IPS DF 6.9 (cell line): ENCODE measurements at regions not wholly inside any gene's neighbourhood (a gene's known extent, or its start where the extent isn't known, plus 50 kb on each side); places are given as distances from the start of the nearest gene placed in this dataset.

Source experiments
- DNase-seq: peaks from one replicate; pipeline ENCODE4 v3.0.0-alpha.2; 2013; ENCODE audit warnings: low read depth, low spot score
- H3K27ac ChIP-seq: one replicate; pipeline ENCODE4 v1.5.1; 2013; ENCODE audit warnings: low read length, control low read depth
- H3K27me3 ChIP-seq: 2 replicates; pipeline ENCODE4 v1.6.1; 2013; ENCODE audit warnings: mild to moderate bottlenecking, low read length; ENCODE audit not compliant: control insufficient read depth, insufficient read depth
- H3K36me3 ChIP-seq: 2 replicates; pipeline ENCODE4 v1.6.1; 2013; ENCODE audit warnings: low read length; ENCODE audit not compliant: control insufficient read depth, insufficient read depth
- H3K4me1 ChIP-seq: 2 replicates; pipeline ENCODE4 v1.6.1; 2013; ENCODE audit warnings: low read length; ENCODE audit not compliant: control insufficient read depth, insufficient read depth
- H3K4me3 ChIP-seq: 2 replicates; pipeline ENCODE4 v1.5.1; 2013; ENCODE audit warnings: mild to moderate bottlenecking, low read length
- H3K9me3 ChIP-seq: 2 replicates; pipeline ENCODE4 v1.6.1; 2013; ENCODE audit warnings: low read length, inconsistent platforms; ENCODE audit not compliant: control insufficient read depth, insufficient read depth
- WGBS: extraction: QIAGEN DNeasy Blood & Tissue Kit; methylation state at CpG from one replicate; pipeline ENCODE4 v1.1.7; 2013; ENCODE audit warnings: mixed read lengths, missing lambda C conversion rate; ENCODE audit not compliant: insufficient read length, insufficient coverage; 5-methylcytosine and 5-hydroxymethylcytosine counted together

DNA sequence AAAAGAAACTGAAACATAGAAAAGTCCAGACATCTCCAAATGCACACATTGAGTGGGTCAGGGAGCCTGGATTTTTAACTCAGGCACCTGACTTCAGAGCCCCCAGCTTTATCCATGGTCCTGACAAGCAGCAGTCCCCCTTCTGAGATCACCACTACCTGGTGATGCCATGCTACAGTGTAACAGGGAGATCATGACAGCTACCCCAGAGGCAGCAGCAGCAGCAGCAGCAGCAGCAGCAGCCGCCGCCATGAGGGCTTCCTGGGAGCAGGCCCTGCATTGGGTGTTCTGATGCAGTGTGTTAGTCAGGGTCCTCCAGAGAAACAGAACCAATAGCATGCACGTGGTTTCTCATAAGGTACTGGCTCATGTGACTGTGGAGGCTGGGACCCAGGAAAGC lies 198.6 kb upstream of the SALL1 start:
- DNase-seq, result no peak
- H3K4me3 ChIP-seq, result no peak overlapping the region
- H3K27me3 ChIP-seq, result no peaks in the 10 kb centered on the region
- no peak overlapping the region for H3K27ac ChIP-seq
- no peaks in the 10 kb centered on the region for H3K9me3 ChIP-seq
- no peaks in the 10 kb centered on the region for H3K36me3 ChIP-seq
- no CpG with 5 or more reads among the region's 3 CpGs for WGBS
- no peaks in the 10 kb centered on the region for H3K4me1 ChIP-seq

DNA sequence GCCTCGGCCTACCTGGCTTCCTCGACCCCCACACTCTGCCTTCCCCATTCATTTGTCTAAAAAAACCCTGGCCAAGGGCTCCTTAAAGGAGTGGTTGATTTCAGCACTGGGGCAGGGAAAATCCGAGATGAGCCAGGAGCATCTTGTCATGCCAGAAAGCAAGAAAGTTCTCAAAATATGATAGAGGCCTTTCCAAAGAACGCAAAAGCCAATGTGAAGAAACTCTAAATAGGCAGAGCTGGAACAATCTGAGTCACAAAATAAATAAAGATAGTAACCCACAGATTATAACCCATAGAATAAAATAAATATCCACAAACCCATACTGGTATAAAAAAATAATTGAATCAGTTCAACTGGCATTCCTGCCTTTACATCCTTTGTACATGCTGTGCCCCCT lies 192.3 kb upstream of the SALL1 start:
- Histone ChIP-seq H3K27me3 (no peaks in the 10 kb centered on the region), H3K4me3 (no peak overlapping the region), H3K27ac (no peak overlapping the region), H3K9me3 (no peaks in the 10 kb centered on the region), H3K4me1 (no peaks in the 10 kb centered on the region), H3K36me3 (no peaks in the 10 kb centered on the region)
- no CpG with 5 or more reads among the region's 4 CpGs for WGBS
- DNase-seq, result no peak

DNA sequence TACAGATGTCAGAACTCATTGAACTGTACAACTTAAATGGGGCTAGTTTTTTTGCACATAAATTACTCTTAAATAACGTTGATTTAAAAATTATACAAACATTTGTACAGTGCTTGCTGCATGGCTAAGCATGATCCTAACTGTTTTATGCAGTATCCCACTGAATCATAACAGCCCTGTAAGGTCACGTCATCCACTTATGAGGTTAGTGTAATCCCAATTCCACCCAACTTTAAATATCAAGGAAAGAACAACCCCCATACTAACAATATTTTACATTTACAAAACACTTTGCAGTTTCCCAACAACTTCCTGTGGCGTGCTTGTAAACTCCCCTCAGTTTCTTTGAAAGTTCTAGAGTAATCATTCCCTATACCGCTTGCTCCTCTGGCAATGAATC lies 190.1 kb upstream of the SALL1 start:
- H3K27ac ChIP-seq, result no peak overlapping the region
- no peaks in the 10 kb centered on the region for H3K4me1 ChIP-seq
- H3K36me3 ChIP-seq, result no peaks in the 10 kb centered on the region
- H3K4me3 ChIP-seq, result no peak overlapping the region
- no CpG with 5 or more reads among the region's 4 CpGs for WGBS
- no peaks in the 10 kb centered on the region for H3K9me3 ChIP-seq
- H3K27me3 ChIP-seq, result no peaks in the 10 kb centered on the region
- DNase-seq, result no peak

- DNase-seq, result no peak
- no peaks in the 10 kb centered on the region for H3K4me1 ChIP-seq
- H3K27ac ChIP-seq, result no peak overlapping the region
- WGBS, result no CpG with 5 or more reads among the region's 3 CpGs
- H3K36me3 ChIP-seq, result no peaks in the 10 kb centered on the region
- no peaks in the 10 kb centered on the region for H3K27me3 ChIP-seq
- H3K9me3 ChIP-seq, result no peaks in the 10 kb centered on the region
- H3K4me3 ChIP-seq, result no peak overlapping the region
Measured at GRCh38 chr16:51337662-51338061, 186.6 kb upstream of the SALL1 start.

DNA sequence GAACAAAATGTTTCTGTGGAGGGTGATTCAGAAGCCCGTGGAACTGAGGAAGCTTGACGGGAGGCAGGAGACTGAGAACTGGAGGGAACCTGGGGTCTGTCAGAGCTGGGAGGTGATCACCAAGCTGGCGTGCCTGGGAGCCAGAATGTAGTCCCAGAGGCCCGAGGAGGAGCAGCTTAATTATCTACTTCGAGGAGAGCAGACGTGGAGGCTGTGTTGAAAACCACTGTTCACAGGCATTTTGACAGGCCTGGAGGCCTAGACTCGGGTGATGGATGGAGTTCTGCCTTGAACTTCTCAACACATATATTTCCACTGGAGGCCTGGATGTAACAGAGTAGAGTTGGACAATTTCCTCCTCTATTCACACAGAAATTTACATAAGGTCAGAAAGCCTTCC lies 177.7 kb upstream of the SALL1 start:
- H3K36me3 ChIP-seq, result no peaks in the 10 kb centered on the region
- WGBS, result no CpG with 5 or more reads among the region's 7 CpGs
- DNase-seq, result no peak
- no peak overlapping the region for H3K4me3 ChIP-seq
- H3K9me3 ChIP-seq, result no peaks in the 10 kb centered on the region
- H3K27me3 ChIP-seq, result no peaks in the 10 kb centered on the region
- H3K4me1 ChIP-seq, result no peaks in the 10 kb centered on the region
- H3K27ac ChIP-seq, result no peak overlapping the region

DNA sequence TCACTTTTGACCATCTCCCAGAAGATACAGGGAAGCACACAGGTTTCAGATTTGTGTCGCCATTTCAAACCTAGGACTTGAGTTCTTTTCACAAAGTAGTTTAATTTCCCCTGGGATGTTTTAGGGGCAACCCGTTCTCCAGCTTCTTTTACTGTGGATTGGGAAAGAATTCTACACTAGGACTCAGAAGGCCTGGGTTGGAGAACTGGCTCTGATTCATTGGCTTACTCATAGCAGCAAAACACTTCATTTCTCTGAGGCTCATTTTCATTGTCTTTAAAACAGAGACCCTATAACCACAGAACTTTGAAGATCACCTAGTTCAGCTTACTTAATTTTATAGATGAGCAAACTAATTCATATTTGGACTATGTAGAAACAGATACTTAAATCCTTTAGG lies 175.9 kb upstream of the SALL1 start:
- Histone ChIP-seq H3K27ac (no peak overlapping the region), H3K9me3 (no peaks in the 10 kb centered on the region), H3K36me3 (no peaks in the 10 kb centered on the region), H3K4me3 (no peak overlapping the region), H3K27me3 (no peaks in the 10 kb centered on the region), H3K4me1 (no peaks in the 10 kb centered on the region)
- no CpG with 5 or more reads among the region's 2 CpGs for WGBS
- DNase-seq, result no peak

- no peaks in the 10 kb centered on the region for H3K9me3 ChIP-seq
- H3K27me3 ChIP-seq, result no peaks in the 10 kb centered on the region
- H3K27ac ChIP-seq, result no peak overlapping the region
- H3K36me3 ChIP-seq, result no peaks in the 10 kb centered on the region
- no CpG with 5 or more reads among the region's 7 CpGs for WGBS
- no peaks in the 10 kb centered on the region for H3K4me1 ChIP-seq
- DNase-seq, result no peak
- H3K4me3 ChIP-seq, result no peak overlapping the region
Measured at GRCh38 chr16:51326131-51326856, 175.2 kb upstream of the SALL1 start.

DNA sequence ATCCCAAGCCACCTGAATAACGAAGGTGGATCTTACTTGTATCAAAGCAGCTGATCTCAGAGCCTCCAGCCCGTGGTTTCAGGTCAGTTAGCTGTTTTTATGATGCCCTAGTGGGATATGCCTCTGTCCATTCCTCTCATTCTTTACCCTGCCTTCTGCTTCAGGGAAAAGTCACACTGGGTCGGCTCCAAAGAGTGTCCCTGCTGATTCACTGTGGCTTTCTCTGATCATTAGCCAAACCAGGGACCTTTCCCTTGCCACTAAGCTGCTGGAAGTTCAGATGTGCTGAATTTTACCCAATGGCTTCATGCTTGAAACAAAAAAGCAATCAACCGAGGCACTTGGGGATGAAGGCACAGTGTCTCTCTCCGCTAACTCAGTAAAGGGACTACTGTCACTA lies 170.2 kb upstream of the SALL1 start:
- H3K4me1 ChIP-seq, result no peaks in the 10 kb centered on the region
- no peak overlapping the region for H3K4me3 ChIP-seq
- H3K27me3 ChIP-seq, result no peaks in the 10 kb centered on the region
- no peaks in the 10 kb centered on the region for H3K36me3 ChIP-seq
- no CpG with 5 or more reads among the region's 5 CpGs for WGBS
- DNase-seq, result no peak
- H3K27ac ChIP-seq, result no peak overlapping the region
- H3K9me3 ChIP-seq, result no peaks in the 10 kb centered on the region

GRCh38 chr16:51317575-51317974 lies 166.5 kb upstream of the SALL1 start:
- Histone ChIP-seq H3K27ac (no peak overlapping the region), H3K4me3 (no peak overlapping the region), H3K4me1 (no peaks in the 10 kb centered on the region), H3K27me3 (no peaks in the 10 kb centered on the region), H3K36me3 (no peaks in the 10 kb centered on the region), H3K9me3 (no peaks in the 10 kb centered on the region)
- no peak for DNase-seq

GRCh38 chr16:51313198-51313597 lies 162.1 kb upstream of the SALL1 start:
- DNase-seq, result no peak
- H3K4me3 ChIP-seq, result no peak overlapping the region
- no peak overlapping the region for H3K27ac ChIP-seq
- no peaks in the 10 kb centered on the region for H3K4me1 ChIP-seq
- H3K9me3 ChIP-seq, result no peaks in the 10 kb centered on the region
- no peaks in the 10 kb centered on the region for H3K27me3 ChIP-seq
- no CpG with 5 or more reads among the region's 2 CpGs for WGBS
- no peaks in the 10 kb centered on the region for H3K36me3 ChIP-seq

DNA sequence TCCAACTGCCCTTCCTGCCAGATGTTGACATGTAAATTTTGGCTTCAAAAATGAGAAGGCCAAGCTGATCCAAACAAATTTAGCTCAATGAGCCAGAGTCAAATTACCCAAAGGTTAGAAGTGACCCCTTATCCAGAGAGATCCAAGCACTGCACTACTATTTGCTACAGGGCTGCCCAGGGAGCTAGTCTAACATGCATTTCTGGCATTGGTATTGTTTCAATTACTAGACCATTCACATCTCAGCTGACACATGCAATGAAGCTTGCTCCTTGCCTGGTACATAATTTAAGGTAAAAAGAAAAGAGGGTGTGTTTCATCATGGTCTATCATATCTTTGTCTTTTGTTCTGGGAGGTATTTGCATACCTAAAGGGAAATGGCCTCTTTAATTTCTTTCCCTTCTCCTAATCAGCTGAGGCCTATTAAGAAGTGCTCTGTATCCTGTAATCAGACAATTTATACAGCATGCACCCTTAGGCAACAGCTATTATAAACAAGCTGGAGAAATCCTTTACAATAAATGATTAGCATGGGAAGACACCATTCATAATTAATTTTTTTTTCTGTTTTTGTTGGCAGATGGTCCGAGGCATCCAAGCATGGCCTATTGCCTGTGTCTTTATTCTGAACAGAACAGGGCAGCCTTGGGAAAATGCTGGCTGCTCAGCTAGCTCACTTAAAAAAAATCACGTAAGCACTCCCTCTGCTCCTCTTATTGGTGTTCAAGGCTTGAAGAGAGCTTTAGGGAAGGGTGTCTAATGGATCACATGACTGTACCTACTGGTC lies 161.5 kb upstream of the SALL1 start:
- no peak overlapping the region for H3K27ac ChIP-seq
- H3K4me3 ChIP-seq, result no peak overlapping the region
- WGBS, result no CpG with 5 or more reads among the region's 2 CpGs
- no peaks in the 10 kb centered on the region for H3K9me3 ChIP-seq
- no peaks in the 10 kb centered on the region for H3K27me3 ChIP-seq
- no peak for DNase-seq
- H3K4me1 ChIP-seq, result no peaks in the 10 kb centered on the region
- H3K36me3 ChIP-seq, result no peaks in the 10 kb centered on the region
